BLaER1 treated with 17β-estradiol and CSF1 and Interleukin-3, amounts not matched to agents 10 nM and 100 nM (cell line): ENCODE measurements at regions not wholly inside any gene's neighbourhood (a gene's known extent, or its start where the extent isn't known, plus 50 kb on each side); places are given as distances from the start of the nearest gene placed in this dataset.
"Not testable (repeated sequence)": the region's sequence is repeated elsewhere in the genome, so short reads cannot be mapped to it uniquely, and the experiment has no call there.

Experiments
- H3K27ac ChIP-seq, 11 experiments: shearing (Covaris generic); formaldehyde crosslinking; 2 replicates each; pipeline ENCODE4 v1.8.1; 2022
- H3K27me3 ChIP-seq, 11 experiments: shearing (Covaris generic); formaldehyde crosslinking; 2 replicates each; pipeline ENCODE4 v1.8.1; 2022
- H3K36me3 ChIP-seq, 11 experiments: shearing (Covaris generic); formaldehyde crosslinking; 2 replicates each; pipeline ENCODE4 v1.8.1; 2022
- H3K4me1 ChIP-seq, 10 experiments: shearing (Covaris generic); formaldehyde crosslinking; 2 replicates each; pipeline ENCODE4 v1.8.1; 2022
- H3K4me2 ChIP-seq, 11 experiments: shearing (Covaris generic); formaldehyde crosslinking; 2 replicates each; pipeline ENCODE4 v1.8.1; 2022
- H3K4me3 ChIP-seq, 10 experiments: shearing (Covaris generic); formaldehyde crosslinking; 2 replicates each; pipeline ENCODE4 v1.8.1; 2022
- H3K9ac ChIP-seq, 11 experiments: shearing (Covaris generic); formaldehyde crosslinking; 2 replicates each; pipeline ENCODE4 v1.8.1; 2022
- H3K9me3 ChIP-seq, 11 experiments: shearing (Covaris generic); formaldehyde crosslinking; replicated peaks in 1 of 11; 2 replicates each; pipeline ENCODE4 v1.8.1; 2022
- H4K20me1 ChIP-seq, 11 experiments: shearing (Covaris generic); formaldehyde crosslinking; 2 replicates each; pipeline ENCODE4 v1.8.1; 2022
- Cebpa-rat ChIP-seq, 11 experiments: shearing (Covaris generic); IDR thresholded peaks; 2 replicates each; pipeline ENCODE4 v1.8.1; 2022

DNA sequence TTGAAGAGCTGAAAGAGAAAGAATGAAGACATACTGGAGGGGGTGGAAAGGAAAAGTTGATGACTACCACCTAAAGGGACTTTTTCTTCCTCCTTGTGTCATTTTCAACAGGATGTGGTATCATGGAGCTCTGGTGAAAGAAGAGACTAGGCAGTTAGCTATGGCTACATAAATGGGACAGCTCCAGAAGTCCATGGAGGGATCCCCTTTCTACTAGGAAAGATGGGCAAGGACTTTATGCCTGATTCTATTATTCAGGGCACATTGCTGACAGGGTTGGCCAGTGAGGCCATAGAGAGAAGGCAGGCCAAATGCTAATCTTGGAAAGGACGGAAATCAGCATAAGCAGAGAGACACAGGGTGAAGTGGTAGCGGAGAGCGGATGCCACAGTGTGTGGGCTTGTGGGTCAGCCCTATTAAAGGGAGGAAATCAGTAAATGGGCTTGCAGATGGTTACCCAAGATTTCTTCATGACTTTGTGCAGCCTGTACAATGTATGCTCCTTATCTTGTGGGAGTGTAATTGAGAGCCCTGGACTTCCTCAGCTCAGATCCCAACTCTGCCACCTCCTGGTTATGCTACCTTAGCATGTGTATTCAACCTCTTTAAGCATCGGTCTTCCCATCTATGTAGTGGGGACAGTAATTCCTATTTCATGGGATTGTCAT, 77.4 kb upstream of the TMEM170B start:
- peaks cover 32 to 66% (median 37%) of the 10 kb centered on the region in 10 experiments for H3K4me1 ChIP-seq
- peaks cover 0 to 31% (median 11%) of the 10 kb centered on the region in 11 experiments; a peak in 15 of 22 replicates for H3K9me3 ChIP-seq
- peak overlapping the region in 9 of 11 experiments; percentile 51 to 81 (median 63); a peak in 18 of 22 replicates for H3K27ac ChIP-seq
- H3K27me3 ChIP-seq, result no peaks in the 10 kb centered on the region
- no peaks in the 10 kb centered on the region for H4K20me1 ChIP-seq
- H3K9ac ChIP-seq, result peak overlapping the region in 5 of 11 experiments; percentile 4 to 57 (median 28); a peak in 5 of 22 replicates
- H3K4me3 ChIP-seq, result peak overlapping the region in 2 of 10 experiments; percentile 6 to 36; a peak in 2 of 20 replicates
- H3K36me3 ChIP-seq, result no peaks in the 10 kb centered on the region
- TF ChIP-seq Cebpa-rat (IDR thresholded peaks at IDR 0.05), result no peak
- peak overlapping the region; percentile 62 to 88 (median 75) for H3K4me2 ChIP-seq

DNA sequence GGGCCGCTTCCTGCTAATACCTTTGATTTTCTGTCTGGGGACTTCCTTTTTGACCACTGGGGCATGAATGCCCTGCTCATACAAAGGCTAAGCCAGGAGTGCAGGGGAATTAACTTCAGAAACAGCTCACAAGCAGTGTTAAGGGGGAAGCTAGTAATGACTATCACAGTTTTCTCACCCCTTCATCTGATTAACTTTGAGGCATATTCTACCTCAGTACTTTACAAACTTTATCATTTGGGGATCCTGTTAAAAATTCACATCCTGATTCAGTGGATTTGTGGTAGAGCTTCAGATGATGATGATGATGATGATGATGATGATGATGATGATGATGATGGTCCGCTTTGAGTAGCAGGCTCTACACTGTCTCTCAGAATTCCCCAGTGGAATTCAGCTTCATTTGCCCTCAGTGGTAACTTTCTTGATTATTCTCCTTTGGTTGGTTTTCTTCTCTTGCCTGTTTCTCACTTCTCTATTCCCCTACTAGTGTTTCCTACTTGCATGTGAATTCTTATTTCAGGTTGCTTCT, 78.4 kb upstream of the TMEM170B start:
- Histone ChIP-seq H3K4me1 (peaks cover 32 to 66% (median 37%) of the 10 kb centered on the region in 10 experiments), H4K20me1 (no peaks in the 10 kb centered on the region), H3K4me3 (no peak overlapping the region), H3K36me3 (no peaks in the 10 kb centered on the region), H3K9ac (no peak overlapping the region), H3K4me2 (peak overlapping the region; percentile 62 to 88 (median 74)), H3K27me3 (no peaks in the 10 kb centered on the region), H3K27ac (peak overlapping the region in 8 of 11 experiments; percentile 18 to 81 (median 62); a peak in 12 of 22 replicates), H3K9me3 (peaks cover 0 to 31% (median 11%) of the 10 kb centered on the region in 11 experiments; a peak in 15 of 22 replicates)
- no peak for TF ChIP-seq Cebpa-rat (IDR thresholded peaks at IDR 0.05)

DNA sequence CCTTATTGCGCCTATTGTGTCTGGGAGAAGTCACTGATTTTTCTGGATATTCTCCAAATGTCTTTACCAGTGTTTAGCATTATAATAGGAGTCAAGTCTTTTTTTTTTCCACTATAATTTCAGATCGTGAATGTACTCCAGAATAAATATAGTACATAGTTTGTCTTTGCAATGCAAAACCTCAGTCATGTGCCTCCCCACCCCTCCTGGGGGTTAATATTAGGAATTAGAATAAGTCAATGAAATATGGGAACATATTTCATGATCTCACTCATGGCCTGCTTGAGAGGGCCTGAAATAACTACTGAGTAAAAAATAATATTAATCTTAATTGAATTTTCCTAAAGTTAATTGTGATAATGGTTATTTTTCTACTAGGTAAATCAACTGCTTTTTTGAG, 79.0 kb upstream of the TMEM170B start:
- Histone ChIP-seq H3K4me2 (peak overlapping the region in 10 of 11 experiments; percentile 32 to 88 (median 73); a peak in 17 of 22 replicates), H4K20me1 (no peaks in the 10 kb centered on the region), H3K4me1 (peaks cover 32 to 62% (median 37%) of the 10 kb centered on the region in 10 experiments), H3K27ac (no peak overlapping the region), H3K9ac (no peak overlapping the region), H3K36me3 (no peaks in the 10 kb centered on the region), H3K4me3 (no peak overlapping the region), H3K27me3 (no peaks in the 10 kb centered on the region), H3K9me3 (peaks cover 0 to 25% (median 8%) of the 10 kb centered on the region in 11 experiments; a peak in 15 of 22 replicates)
- no peak for TF ChIP-seq Cebpa-rat (IDR thresholded peaks at IDR 0.05)

DNA sequence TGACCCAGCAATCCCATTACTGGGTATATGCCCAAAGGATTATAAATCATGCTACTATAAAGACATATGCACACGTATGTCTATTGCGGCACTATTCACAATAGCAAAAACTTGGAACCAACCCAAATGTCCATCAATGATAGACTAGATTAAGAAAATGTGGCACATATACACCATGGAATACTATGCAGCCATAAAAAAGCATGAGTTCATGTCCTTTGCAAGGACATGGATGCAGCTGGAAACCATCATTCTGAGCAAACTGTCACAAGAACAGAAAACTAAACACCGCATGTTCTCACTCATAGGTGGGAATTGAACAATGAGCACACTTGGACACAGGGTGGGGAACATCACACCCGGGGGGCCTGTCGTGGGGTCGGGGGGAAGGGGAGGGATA, 80.1 kb upstream of the TMEM170B start:
- H3K4me1 ChIP-seq, result peaks cover 31 to 51% (median 32%) of the 10 kb centered on the region in 10 experiments
- not testable (repeated sequence) for H3K9ac ChIP-seq, H3K4me2 ChIP-seq, H3K36me3 ChIP-seq, H3K27ac ChIP-seq, H3K4me3 ChIP-seq, H4K20me1 ChIP-seq, H3K27me3 ChIP-seq
- peaks cover 0 to 14% (median 5%) of the 10 kb centered on the region in 11 experiments; a peak in 12 of 22 replicates for H3K9me3 ChIP-seq

DNA sequence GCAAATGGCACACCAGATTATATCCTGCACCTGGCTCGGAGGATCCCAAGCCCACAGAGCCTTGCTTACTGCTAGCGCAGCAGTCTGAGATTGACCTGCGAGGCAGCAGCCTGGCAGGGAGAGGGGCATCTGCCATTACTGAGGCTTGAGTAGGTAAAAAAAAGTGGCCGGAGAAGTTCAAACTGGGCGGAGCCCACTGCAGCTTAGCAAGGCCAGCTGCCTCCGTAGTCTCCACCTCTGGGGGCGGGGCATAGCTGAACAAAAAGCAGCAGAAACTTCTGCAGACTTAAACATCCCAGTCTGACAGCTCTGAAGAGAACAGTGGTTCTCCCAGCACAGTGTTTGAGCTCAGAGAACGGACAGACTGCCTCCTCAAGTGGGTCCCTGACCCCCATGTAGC, 85.4 kb upstream of the TMEM170B start:
- H4K20me1 ChIP-seq, H3K27ac ChIP-seq, H3K4me2 ChIP-seq, H3K9ac ChIP-seq, H3K36me3 ChIP-seq, H3K27me3 ChIP-seq, H3K4me3 ChIP-seq: not testable (repeated sequence)
- Histone ChIP-seq H3K9me3 (peaks cover 4 to 24% (median 16%) of the 10 kb centered on the region in 11 experiments; a peak in 19 of 22 replicates), H3K4me1 (peaks cover 0 to 11% (median 0%) of the 10 kb centered on the region in 10 experiments; a peak in 4 of 20 replicates)

DNA sequence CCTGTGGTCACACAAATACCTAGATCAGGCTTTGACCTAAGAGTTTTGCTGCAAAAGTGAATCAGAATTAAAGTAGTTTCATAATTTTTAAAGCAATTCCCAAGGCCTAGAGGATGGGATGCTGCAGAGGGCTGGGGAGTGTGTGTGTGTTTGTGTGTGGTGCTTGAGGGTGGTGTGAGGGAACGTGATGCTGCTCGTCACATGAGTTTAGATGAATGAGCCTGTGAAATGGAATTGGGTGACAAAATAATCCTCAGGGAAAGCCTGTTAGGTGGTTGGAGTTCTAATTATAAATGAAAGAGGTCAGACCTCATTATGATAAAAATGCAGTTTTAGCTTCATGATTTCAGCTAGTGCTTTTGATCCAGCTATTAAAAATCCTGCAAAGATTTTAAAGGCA, 87.5 kb upstream of the TMEM170B start:
- Histone ChIP-seq H3K27ac (no peak overlapping the region), H3K36me3 (no peaks in the 10 kb centered on the region), H3K4me2 (no peak overlapping the region), H3K4me1 (0 out of 20 replicates have a peak, but pooled peaks cover 0 to 3% (median 0%) of the 10 kb centered on the region in 10 experiments), H3K27me3 (no peaks in the 10 kb centered on the region), H3K9ac (no peak overlapping the region), H3K4me3 (no peak overlapping the region), H4K20me1 (no peaks in the 10 kb centered on the region), H3K9me3 (peaks cover 5 to 23% (median 16%) of the 10 kb centered on the region in 11 experiments; a peak in 19 of 22 replicates)
- no peak for TF ChIP-seq Cebpa-rat (IDR thresholded peaks at IDR 0.05)

DNA sequence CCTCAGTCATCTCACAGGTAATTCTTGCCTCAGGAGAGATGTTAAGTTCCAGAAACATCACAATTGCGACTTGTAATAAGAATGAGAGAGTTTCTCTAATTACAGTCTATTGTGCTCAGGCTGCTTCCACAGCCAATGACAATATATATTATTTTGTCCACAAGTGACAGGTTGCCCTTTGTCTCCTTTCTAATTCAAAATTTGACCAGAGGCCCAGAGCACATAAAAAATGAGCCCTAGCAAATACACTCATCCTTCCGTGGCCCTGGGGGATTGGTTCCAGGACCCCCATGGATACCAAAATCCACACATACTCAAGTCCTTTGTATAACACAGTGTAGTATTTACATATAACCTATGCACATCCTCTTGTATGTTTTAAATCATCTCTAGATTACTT, 88.1 kb upstream of the TMEM170B start:
- no peak for TF ChIP-seq Cebpa-rat (IDR thresholded peaks at IDR 0.05)

DNA sequence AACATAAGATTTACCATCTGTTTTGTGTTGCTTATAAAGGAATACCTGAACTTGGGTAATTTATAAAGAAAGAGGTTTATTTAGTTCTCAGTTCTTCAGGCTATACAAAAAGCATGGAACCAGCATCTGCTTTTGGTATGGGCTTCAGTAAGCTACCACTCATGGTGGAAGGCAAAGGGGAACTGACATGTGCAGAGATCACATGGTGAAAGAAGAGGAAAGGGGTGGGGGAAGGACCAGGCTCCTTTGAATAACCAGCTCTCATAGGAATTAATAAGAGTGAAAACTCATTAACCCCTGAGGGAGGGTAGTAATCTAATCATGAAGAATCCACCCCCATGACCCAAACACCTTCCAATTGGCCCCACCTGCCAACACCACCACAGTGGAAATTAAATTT, 89.5 kb upstream of the TMEM170B start:
- no peaks in the 10 kb centered on the region for H4K20me1 ChIP-seq
- TF ChIP-seq Cebpa-rat (IDR thresholded peaks at IDR 0.05), result no peak
- H3K27me3 ChIP-seq, result no peaks in the 10 kb centered on the region
- H3K36me3 ChIP-seq, result no peaks in the 10 kb centered on the region
- 0 out of 22 replicates have a peak overlapping the region, but pooled peaks of 1 of the 11 experiments have one; percentile 15 for H3K4me2 ChIP-seq
- no peak overlapping the region for H3K9ac ChIP-seq
- H3K4me3 ChIP-seq, result no peak overlapping the region
- H3K27ac ChIP-seq, result no peak overlapping the region
- H3K9me3 ChIP-seq, result peaks cover 6 to 36% (median 16%) of the 10 kb centered on the region in 11 experiments; a peak in 19 of 22 replicates
- H3K4me1 ChIP-seq, result peaks cover 0 to 5% (median 0%) of the 10 kb centered on the region in 10 experiments; a peak in 4 of 20 replicates

More for the DNA sequence above, 88.1 kb upstream of the TMEM170B start:
- H3K4me1 ChIP-seq, result peaks cover 0 to 5% (median 0%) of the 10 kb centered on the region in 10 experiments; a peak in 4 of 20 replicates
- H3K27ac ChIP-seq, result no peak overlapping the region
- H3K27me3 ChIP-seq, result no peaks in the 10 kb centered on the region
- no peak overlapping the region for H3K4me3 ChIP-seq
- no peak overlapping the region for H3K9ac ChIP-seq
- no peaks in the 10 kb centered on the region for H4K20me1 ChIP-seq
- H3K4me2 ChIP-seq, result no peak overlapping the region
- peaks cover 6 to 27% (median 16%) of the 10 kb centered on the region in 11 experiments; a peak in 19 of 22 replicates for H3K9me3 ChIP-seq
- no peaks in the 10 kb centered on the region for H3K36me3 ChIP-seq

DNA sequence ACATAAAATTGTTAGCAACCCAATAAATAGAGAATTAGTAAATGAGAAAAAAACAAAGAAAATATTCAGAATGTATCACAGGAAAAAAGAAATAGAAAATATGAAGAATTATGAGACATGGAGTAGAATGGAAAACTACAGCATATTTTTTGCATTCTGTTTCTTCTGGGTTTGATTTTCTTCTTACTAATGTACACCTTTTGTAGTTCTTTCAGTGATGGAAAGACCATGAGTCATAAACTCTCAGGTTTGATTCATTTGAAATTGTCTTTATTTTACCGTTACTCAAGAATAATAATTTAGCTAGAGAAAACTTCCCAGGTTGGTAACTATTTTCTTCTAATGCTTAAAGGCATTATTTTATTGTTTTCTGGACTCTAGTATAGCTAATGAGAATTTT, 90.3 kb upstream of the TMEM170B start:
- H4K20me1 ChIP-seq, result no peaks in the 10 kb centered on the region
- H3K36me3 ChIP-seq, result no peaks in the 10 kb centered on the region
- H3K4me3 ChIP-seq, result no peak overlapping the region
- H3K4me2 ChIP-seq, result no peak overlapping the region
- no peak overlapping the region for H3K27ac ChIP-seq
- H3K9me3 ChIP-seq, result peaks cover 6 to 40% (median 18%) of the 10 kb centered on the region in 11 experiments; a peak in 19 of 22 replicates
- no peak for TF ChIP-seq Cebpa-rat (IDR thresholded peaks at IDR 0.05)
- no peak overlapping the region for H3K9ac ChIP-seq
- peaks cover 0 to 5% (median 0%) of the 10 kb centered on the region in 10 experiments; a peak in 4 of 20 replicates for H3K4me1 ChIP-seq
- no peaks in the 10 kb centered on the region for H3K27me3 ChIP-seq
